Inflammatory macrophage treated with lipopolysaccharide for 1 hour (primary cell): ENCODE measurements at regions not wholly inside any gene's neighbourhood (a gene's known extent, or its start where the extent isn't known, plus 50 kb on each side); places are given as distances from the start of the nearest gene placed in this dataset.

ENCODE experiments used
- DNase-seq, 2 donors: peaks; one replicate each; pipeline ENCODE4 v3.0.0-alpha.2; 2020 to 2022

DNA sequence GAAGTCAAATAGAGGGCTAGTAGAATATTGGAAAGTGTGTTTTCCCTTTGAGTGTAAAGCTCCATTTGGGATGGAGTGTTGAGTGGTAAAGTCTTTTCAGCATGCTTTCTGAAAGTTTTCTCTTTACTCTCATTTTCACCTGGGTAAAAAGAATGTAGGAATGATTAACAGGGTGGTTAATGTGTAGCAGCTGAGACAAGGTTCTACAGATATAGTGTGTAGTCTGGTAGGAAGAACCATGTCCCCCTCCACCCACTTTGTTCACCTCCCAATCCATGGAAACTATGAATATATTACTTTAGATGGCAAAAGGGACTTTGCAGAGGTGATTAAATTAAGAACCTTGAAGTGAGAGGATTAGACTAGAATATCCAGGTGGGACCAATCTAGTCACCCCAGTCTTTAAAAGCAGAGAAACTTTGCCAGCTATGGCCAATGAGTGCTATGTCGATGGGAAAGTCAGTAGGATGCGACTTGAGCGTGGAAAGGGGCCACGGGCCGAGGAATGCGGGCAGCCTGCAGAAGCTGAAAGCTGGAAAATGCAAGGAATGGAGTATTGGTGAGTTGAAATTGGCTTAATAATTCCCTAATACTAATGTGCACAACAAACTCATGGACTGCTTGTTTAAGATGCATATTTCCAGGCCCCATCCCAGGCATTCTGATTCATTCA is 166.3 kb upstream of the AHR start:
- DNase-seq: no peak

DNA sequence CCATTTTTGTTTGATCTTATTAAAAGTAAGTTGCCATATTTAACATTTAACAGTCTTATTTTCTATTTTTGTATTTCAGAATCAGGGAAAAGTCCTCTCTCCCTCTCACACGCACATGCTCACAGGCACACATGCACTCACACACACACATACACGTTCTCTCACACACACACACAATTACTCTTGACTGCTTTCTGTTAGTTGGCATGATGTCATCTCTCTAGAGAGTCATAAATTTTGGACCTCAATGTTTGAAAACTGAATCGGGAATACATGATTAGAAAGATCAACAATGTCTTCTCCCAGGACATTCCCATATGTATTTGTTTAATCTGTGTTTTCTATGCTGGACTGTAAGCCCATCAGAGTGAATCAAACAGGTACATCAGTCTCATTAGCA is 165.7 kb upstream of the AHR start:
- no peak for DNase-seq

DNA sequence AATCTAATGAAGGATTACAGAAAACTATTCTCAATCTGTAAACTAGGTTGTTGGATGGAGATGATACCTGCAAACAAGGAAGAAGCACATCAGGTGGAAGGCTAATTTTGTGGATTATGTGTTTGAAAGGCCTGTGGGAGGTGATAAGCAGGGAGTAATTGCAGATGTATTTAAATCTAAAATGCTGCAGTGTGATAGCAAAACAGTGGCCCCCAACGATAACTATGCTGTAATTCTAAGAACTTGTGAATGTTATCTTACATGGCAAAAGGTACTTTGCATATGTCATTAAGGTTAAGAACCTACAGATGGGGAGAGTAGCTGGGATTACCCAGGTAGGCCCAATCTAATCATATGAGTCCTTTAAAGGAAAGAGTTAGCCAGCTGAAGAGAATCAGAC is 164.5 kb upstream of the AHR start:
- DNase-seq: no peak

DNA sequence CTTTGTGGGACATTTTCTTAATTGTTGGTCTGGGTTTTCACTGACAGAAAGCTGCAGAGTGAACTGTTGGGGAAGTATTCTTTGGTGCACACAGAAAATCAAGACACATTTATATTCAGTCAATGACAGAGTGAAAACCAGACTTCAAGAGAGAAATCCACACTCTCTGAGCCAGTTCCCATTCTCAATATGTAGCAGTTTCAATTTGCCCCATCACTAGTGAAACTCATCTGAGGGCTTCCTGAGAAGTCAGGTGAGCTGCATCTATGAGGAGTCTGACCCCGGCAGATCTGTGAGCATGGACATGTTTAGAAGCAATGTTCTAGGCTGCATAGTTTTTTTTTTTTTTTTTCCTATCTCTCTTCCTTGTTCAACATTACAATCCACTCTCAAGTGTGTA is 163.7 kb upstream of the AHR start:
- DNase-seq: no peak

DNA sequence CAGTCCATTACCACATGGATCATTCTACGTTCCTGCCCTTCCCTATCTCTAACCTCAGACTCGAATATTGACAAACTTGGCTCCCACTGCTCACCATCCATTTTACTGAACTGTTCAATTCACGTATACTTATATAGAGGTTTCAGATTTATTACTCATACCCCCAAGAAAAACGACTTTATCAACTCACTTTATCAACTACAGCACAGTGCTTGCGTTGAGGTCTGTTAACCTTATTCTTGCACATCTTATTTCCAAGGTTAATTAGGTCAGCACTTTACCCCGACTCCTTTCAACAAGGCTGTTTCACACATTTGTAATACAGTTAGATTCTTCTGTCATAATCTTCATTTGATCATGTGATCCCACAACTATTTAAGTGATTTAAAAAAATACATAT is 162.3 kb upstream of the AHR start:
- no peak for DNase-seq

DNA sequence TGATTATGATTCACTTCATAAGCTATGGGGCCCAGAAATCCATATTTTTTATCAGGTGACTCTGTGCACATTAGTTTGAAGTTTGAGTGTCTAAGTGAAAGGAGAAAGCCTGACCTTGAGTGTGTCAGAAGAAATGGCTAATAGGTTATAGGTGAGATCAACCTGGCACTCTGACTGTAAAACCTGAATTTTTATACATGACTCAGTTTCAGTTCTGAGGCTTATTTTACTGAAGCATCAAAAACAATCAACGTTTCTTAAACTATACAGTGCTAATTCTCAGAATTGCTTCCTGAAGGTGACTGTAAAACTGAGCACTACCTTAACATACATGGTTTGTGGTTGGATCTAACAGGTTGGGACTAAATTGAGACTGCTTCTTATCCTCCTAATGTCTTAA is 159.4 kb upstream of the AHR start:
- no peak for DNase-seq

DNA sequence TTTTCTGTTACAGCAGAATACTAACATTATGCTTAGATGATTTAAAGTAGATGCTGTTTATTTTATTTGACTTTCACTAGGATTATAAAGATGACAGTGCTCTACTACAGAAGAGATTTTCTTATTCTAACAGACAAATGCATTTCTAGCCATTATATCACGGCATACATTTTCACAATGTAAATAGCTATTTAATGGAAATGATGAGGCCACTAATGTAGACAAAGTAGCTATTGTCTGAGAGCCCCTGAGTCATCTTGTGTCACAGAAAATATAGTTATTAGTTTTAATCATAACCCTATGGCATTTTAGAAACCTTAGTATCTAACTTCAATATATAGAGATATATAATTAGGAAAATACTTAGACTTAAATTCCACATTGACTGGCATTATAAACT is 158.0 kb upstream of the AHR start:
- no peak for DNase-seq

DNA sequence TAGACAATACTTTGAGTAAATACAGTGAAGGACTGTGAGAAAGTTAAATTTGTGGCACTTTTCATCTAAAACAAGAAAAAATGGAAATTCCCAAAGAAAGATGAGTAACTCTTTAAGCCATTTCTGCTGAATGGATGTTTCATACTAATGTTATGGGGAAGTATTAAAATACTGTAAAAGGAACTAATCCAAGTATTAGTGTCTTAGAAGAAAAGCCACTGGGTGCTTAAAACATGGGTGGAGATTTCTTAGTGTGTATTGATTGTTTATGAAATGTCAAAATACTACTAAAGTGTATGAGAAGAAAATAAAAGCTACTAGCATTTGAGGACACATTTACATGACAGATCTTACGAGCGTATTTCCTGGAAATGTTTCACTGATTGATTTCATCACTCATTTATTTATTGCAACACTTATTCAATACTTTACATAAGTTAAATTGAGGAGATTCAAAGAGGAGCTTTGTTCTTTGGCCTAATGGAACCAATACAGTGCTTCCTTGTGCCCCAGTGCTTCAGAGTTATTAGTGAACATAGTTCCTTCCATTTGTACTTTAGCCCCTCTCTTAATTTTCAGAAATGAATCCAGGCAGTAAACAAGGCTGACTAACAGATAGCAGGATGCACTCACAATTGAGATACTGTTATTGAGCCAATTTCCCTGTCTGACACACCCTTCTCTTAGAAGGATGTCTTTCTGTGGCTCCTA is 155.5 kb upstream of the AHR start:
- peak; percentile 85 to 92 for DNase-seq

DNA sequence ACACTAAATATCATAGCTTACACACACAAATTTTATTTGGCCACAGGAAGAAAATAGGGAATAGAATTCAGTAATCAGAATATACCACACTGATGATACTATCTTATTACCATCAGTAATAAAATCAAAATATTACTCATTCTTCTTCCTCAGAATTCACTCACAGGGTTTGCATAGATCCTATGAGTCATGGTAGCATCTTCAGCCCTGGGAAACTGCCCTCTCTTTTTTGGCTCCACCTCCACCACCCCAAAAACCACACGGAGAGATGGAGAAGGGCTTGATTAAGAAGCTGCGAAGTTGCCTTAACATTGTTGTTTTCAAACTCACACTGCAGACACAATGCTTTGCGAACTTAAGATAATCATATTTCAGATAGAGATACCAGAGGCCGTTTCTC is 154.1 kb upstream of the AHR start:
- DNase-seq: peak; percentile 83 to 86

DNA sequence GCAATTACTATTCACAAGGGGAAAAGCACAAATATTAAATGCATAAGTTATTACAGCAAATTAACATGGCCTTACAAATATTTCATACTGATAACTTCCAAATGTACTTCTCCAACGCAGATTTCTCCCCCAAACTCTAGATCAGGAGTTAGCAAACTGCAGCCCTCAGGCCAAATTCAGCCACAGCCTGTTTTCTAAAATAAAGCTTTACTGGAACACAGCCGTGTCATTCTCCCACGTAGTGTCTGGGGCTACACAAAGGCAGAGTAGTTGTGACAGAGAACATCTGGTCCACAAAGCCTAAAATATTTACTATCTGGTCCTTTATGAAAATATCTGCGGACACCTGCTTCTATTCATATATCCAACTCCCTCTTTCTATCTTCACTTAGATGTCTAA is 151.8 kb upstream of the AHR start:
- no peak for DNase-seq

DNA sequence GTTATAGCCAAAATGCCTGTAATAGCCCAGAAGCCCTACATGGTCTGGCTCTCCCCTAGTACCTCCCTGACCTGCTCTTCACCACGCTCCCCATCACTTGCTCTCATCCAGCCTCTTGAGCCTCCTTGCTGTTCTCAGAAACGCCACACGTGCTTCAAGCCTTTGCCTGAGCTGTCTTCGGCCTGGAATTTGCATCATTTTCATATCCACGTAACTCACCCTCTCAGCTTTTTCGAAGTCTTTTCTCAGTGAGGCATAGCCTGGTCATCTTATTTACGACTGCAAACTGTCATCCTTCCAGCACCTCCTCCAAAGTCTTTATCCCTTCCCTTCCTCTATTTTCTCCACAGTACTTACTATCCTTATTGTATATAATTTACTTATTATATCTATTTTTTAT is 151.0 kb upstream of the AHR start:
- no peak for DNase-seq

DNA sequence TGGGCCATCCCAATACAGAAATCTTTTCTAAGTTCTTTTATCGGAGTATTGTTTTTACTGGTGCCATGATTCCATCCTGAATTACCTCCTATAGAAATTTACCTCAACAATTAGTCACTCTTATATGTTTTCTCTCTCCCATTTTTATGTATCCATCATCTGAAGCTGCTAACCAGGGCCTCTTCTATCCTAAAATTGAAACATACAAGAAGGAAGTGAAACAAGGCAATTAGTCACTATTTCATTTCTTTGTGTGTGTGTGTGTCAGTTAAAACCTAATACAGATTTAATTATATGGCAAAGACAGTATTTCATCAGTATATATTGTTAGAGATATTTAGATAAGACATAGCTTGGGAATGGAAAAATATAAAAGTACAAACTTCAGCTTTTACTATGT is 148.4 kb upstream of the AHR start:
- DNase-seq: peak; percentile 51 to 61

DNA sequence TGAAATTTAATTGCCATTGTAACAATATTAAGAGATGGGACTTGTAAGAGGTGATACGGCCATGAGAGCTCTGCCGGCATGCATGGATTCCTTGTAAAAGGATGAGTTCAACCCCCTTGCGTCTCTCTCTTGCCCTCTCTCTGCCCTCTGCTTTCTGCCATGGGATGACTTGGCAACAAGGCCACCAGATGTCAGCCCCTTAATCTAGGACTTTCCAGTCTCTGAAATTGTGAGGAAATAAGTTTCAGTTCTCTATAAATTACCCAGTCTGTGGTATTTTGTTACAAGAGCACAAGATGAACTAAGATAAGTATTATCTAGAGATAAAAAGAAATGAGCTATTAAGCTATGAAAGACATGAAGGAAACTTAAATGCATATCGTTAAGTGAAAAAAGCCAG is 145.7 kb upstream of the AHR start:
- DNase-seq: peak; percentile 91 to 96

DNA sequence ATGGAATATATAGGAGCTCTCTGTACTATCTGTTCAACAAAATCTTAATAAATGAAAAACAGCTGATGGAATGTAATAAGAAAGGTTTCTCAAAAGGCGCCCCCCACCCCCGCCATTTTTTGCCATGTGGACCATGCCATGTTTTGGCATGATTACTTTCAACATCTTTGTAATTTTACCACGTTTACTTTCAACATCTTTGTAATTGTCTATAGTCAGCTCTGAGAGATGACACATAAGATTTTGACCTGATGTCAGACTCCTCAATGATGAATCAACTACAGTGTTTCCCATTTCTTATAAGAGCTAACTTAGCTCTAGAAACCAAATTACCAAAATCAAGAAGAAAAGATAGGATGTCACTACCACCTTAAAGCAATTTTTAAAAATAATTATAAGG is 144.9 kb upstream of the AHR start:
- peak; percentile 78 to 85 for DNase-seq

DNA sequence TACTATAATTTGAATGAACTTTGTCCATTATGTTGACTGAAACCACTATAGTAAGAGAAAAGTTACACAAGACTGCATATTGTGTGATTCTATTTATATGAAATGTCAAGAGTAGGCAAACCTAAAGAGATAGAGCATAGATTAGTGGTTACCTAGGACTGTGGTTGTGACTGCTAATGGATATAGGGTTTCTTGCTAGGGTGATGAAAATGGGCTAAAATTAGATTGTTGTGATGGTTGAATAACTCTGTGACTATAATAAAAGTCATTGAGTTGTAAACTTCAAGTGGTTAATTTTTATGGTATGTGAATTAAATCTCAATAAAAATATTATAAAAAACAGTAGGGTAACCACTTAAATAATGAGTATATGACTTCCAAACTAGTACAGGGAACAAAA is 142.9 kb upstream of the AHR start:
- DNase-seq: no peak

DNA sequence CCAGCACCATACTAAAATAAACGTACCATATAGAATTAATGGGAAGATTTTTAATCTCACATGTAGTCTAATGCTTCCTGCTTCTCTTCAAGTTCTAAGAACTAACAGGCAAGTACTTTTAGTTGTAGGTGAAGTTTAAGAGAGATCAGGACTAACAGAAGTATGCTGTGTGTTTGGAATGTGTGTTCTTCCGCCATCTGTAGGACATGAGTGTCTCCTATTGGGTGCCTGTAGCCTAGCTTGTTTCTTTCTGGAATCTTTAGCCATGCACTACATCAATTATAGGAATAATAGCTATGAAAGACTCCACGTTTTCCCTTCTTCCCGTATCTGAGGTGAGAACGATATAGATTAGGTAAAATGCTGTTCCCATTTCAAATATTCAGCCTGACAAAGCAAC is 140.2 kb upstream of the AHR start:
- no peak for DNase-seq

DNA sequence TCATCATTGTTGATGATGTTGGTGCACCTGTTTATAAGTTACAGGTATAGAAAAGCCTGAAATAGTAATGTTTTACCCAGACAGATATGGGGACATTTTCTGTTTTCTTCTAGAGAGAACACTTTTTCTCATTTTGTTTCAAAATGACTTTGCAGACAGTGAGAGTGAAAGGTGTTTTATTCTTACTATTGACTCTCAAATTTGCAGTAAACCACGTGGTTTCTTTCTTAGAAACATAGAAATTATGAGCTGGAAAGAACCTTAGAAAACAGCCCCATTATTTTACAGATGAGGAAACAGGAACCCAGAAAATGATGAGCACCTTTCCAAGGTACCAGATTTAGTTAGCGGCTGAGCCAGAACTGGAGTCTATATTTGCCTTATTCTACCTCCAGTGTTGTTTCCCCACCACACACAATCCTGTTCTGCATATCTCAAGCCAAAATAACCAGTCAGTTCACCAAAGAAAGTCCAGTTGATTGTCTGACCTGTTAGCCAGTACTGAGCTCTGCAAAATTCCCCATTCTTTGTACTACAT is 138.9 kb upstream of the AHR start:
- DNase-seq: no peak

DNA sequence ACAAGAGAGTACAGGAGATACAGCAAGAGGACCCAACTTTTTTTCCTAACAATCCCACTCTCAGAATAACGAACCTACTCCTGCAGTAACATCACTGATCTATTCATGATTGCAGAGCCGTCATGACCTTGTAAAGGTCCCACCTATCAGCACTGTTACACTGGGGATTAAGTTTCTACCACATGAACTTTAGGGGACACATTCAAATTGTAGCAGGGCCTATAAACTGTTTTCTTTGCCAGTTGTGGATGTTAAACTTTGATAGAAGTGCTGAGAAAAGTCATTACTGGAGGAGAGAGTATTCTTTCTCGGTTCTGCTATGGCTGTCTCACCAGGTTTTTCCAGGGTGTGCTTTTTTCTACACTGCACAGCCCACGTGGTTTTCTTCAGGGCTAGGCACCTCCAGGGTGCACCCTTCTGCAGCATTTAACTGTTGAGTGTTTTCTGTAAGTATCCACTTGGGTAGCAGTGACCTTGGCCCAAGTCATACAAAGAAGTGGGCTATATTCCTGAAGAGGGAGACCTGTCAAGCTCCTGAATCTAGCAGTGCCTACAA is 131.6 kb upstream of the AHR start:
- DNase-seq: no peak

DNA sequence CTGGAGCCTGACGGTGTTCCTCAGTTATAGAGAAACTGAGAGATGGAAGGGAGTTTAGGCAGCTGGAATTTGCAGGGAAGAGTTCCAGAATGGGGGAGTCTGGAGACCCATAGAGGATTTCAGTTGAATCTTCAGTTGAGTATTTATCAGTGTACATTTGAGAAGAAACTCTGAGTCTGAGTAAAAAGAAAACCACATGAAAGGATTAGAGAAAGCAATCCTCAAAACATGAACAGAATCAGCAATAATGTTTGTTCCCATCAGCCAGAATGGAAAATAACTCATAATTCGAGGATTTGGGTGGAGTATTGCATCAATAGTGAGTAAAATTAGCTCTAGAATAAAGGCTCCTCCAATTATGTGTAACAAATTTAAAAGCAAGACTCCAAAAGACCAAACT is 130.0 kb upstream of the AHR start:
- DNase-seq: no peak

DNA sequence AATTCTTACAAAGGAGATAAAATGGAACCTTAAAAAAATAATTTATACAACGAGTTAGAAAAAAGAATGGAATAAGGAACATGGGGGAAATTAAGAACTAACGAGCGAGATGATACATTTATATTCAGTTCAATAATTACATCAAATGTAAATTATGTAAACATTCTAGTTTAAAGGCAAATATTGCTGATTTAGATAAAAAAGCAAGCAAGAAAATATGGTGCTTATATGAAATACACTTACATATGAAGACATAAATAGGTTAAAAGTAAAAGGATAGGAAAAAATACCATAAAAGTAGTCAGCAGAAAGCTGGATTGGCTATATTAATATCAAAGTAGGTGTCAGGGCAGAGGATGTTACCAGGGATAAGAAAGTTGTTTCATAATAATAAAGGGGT is 127.0 kb upstream of the AHR start:
- DNase-seq: no peak

DNA sequence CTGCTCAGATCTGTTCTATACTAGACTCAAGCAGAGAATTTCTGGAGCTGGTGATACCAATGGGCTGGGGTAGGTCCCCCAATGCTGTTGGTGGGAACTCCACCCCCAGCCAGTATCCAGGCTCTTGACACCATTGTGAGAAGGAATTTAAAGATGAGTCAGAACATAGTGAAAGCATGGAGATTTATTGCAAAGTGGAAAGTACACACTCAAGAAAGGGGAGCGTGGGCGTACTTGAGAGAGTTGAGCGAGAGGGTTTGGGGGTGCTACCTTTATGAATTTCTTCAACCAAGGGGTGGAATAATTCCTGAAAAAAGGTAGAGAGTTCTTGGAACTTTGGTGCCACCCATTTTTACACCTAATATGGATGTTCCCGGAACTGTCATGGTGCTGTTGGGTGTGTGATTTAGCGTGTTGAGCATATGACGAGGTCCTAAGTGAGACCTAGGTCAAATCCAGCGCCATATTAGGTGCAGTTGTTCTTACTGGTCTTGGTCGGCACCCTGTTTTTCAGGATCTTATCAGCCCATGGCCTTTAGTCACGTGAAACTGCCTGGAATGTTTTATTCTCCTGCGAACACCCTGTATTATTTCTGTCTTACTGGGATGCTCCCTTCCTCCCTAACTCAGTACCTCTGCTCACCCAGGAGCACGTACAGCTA is 122.0 kb upstream of the AHR start:
- DNase-seq: peak; percentile 69 to 77

DNA sequence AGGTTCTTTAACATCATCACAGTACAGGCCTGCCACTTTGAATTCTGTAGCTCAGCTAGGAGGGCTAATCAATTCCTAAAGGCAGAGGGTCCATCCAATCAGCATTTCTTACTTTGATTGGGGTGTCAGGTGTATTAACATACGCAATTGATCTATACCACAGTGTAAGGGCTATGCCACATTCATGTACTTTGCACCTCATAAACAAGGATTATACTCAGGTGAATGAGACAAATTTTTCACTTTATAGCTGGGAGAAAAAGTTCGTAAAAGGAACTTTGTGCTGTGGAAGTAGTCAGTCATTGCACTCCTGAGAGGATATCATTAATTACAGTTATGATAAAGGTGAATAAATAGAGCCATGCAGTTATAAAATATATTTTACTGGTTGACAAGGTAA is 119.9 kb upstream of the AHR start:
- DNase-seq: no peak

DNA sequence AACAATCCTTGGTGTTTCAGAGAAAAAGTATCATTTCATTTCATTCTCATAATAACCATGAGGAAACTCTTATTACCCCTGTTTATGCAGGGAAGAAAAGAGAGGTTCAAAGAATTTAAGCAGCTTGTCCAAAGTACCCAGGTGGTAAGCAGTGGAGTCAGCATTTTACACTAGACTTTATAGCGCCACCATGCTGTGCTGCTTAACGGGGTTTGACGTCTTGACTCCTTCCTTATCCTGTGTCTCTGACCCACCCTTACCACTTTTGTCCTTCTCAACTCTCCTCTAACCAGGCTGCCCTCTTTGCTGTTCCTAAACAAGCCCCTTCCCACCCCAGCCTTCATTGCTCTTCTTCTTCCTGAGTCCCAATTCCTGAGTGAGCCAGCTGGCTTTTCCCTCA is 117.0 kb upstream of the AHR start:
- DNase-seq: no peak
